ENCODE measurements at regions not wholly inside any gene's neighbourhood (a gene's known extent, or its start where the extent isn't known, plus 50 kb on each side); places are given as distances from the start of the nearest gene placed in this dataset.
"Not testable (repeated sequence)": the region's sequence is repeated elsewhere in the genome, so short reads cannot be mapped to it uniquely, and the experiment has no call there.

GRCh38 chr11:134953417-134953970 is 541.5 kb upstream of the B3GAT1 start:
- intact Hi-C loops (cut with DNase I, micrococcal nuclease); DNase-seq; ATAC-seq: not testable (repeated sequence)

GRCh38 chr11:134951305-134951700 is 539.3 kb upstream of the B3GAT1 start:
- no peak for ATAC-seq
- DNase-seq: no peak
- intact Hi-C loops (cut with DNase I, micrococcal nuclease): no loop called here

- intact Hi-C loops (cut with DNase I, micrococcal nuclease): no loop called here
- no peak for ATAC-seq
- DNase-seq: no peak
These were observed 538.8 kb upstream of the B3GAT1 start for GRCh38 chr11:134950692-134951304.

- intact Hi-C loops (cut with DNase I, micrococcal nuclease): no loop called here
- DNase-seq (no peak), ATAC-seq (no peak)
These were observed 537.4 kb upstream of the B3GAT1 start for GRCh38 chr11:134949121-134950090.

GRCh38 chr11:134947556-134947955 is 535.5 kb upstream of the B3GAT1 start:
- DNase-seq (no peak), ATAC-seq (no peak)
- intact Hi-C loops (cut with DNase I, micrococcal nuclease): no loop called here

GRCh38 chr11:134945993-134946392 is 534.0 kb upstream of the B3GAT1 start:
- DNase-seq (no peak), ATAC-seq (no peak)
- intact Hi-C loops (cut with DNase I, micrococcal nuclease): no loop called here

GRCh38 chr11:134944986-134945385 is 532.9 kb upstream of the B3GAT1 start:
- intact Hi-C loops (cut with DNase I, micrococcal nuclease): no loop called here
- ATAC-seq (no peak), DNase-seq (no peak)

GRCh38 chr11:134944131-134944530 is 532.1 kb upstream of the B3GAT1 start:
- intact Hi-C loops (cut with DNase I, micrococcal nuclease): no loop called here
- ATAC-seq: no peak
- DNase-seq: no peak

- DNase-seq: no peak
- ATAC-seq: no peak
- intact Hi-C loops (cut with DNase I, micrococcal nuclease): no loop called here
These were observed 531.5 kb upstream of the B3GAT1 start for GRCh38 chr11:134943544-134943943.

GRCh38 chr11:134942681-134943080 is 530.6 kb upstream of the B3GAT1 start:
- intact Hi-C loops (cut with DNase I, micrococcal nuclease): no loop called here
- DNase-seq (no peak), ATAC-seq (no peak)

GRCh38 chr11:134941936-134942600 is 530.0 kb upstream of the B3GAT1 start:
- intact Hi-C loops (cut with DNase I, micrococcal nuclease); ATAC-seq: not testable (repeated sequence)
- peak in 1 of 2 donors; percentile 9 for DNase-seq

- intact Hi-C loops (cut with DNase I, micrococcal nuclease): no loop called here
- ATAC-seq (no peak), DNase-seq (no peak)
These were observed 529.3 kb upstream of the B3GAT1 start for GRCh38 chr11:134941326-134941725.

- ATAC-seq (no peak), DNase-seq (no peak)
- intact Hi-C loops (cut with DNase I, micrococcal nuclease): no loop called here
These were observed 528.5 kb upstream of the B3GAT1 start for GRCh38 chr11:134940441-134941126.

- no peak for ATAC-seq
- DNase-seq: no peak
These were observed 527.9 kb upstream of the B3GAT1 start for GRCh38 chr11:134939905-134940304.

GRCh38 chr11:134939031-134939430 is 527.0 kb upstream of the B3GAT1 start:
- ATAC-seq: no peak
- intact Hi-C loops (cut with DNase I, micrococcal nuclease): no loop called here
- no peak for DNase-seq

More at GRCh38 chr11:134939905-134940304, 527.9 kb upstream of the B3GAT1 start:
- intact Hi-C loops (cut with DNase I, micrococcal nuclease): no loop called here

- intact Hi-C loops (cut with DNase I, micrococcal nuclease): no loop called here
- ATAC-seq: no peak
These were observed 526.2 kb upstream of the B3GAT1 start for GRCh38 chr11:134938212-134938611.

GRCh38 chr11:134937193-134937592 is 525.2 kb upstream of the B3GAT1 start:
- intact Hi-C loops (cut with DNase I, micrococcal nuclease); DNase-seq; ATAC-seq: not testable (repeated sequence)

More at GRCh38 chr11:134938212-134938611, 526.2 kb upstream of the B3GAT1 start:
- no peak for DNase-seq

GRCh38 chr11:134932761-134933160 is 520.7 kb upstream of the B3GAT1 start:
- DNase-seq: no peak
- intact Hi-C loops (cut with DNase I, micrococcal nuclease): no loop called here
- no peak for ATAC-seq

- intact Hi-C loops (cut with DNase I, micrococcal nuclease): no loop called here
- ATAC-seq: no peak
- no peak for DNase-seq
These were observed 513.4 kb upstream of the B3GAT1 start for GRCh38 chr11:134925432-134925831.
